Liver (tissue), 8 donors: ENCODE measurements at regions not wholly inside any gene's neighbourhood (a gene's known extent, or its start where the extent isn't known, plus 50 kb on each side); places are given as distances from the start of the nearest gene placed in this dataset.

Source experiments
- DNase-seq: peaks from one replicate; pipeline ENCODE4 v3.0.0-alpha.2; 2017; ENCODE audit warnings: low spot score
- H3K27ac ChIP-seq, 2 donors: one replicate each; pipeline ENCODE4 v1.7.0; 2013; ENCODE audit warnings: inconsistent platforms in 2 of 2, low read length in 2 of 2, control low read depth in 1 of 2, low read depth in 1 of 2, mild to moderate bottlenecking in 1 of 2
- H3K27me3 ChIP-seq, 4 donors: one replicate each; pipeline versions ENCODE4 v1.6.1 to v1.7.0; 2013; ENCODE audit warnings: low read length in 3 of 4, inconsistent platforms in 1 of 4, mild to moderate bottlenecking in 1 of 4, moderate library complexity in 1 of 4; ENCODE audit not compliant: control insufficient read depth in 4 of 4, insufficient read depth in 4 of 4
- H3K36me3 ChIP-seq, 4 donors: one replicate each; pipeline versions ENCODE4 v1.6.1 to v1.7.0; 2013; ENCODE audit warnings: low read length in 3 of 4, mild to moderate bottlenecking in 3 of 4, low read depth in 1 of 4, moderate library complexity in 1 of 4; ENCODE audit not compliant: control insufficient read depth in 4 of 4, insufficient read depth in 3 of 4
- H3K4me1 ChIP-seq, 4 donors: one replicate each; pipeline versions ENCODE4 v1.6.1 to v1.7.0; 2013; ENCODE audit warnings: low read length in 3 of 4, mild to moderate bottlenecking in 3 of 4, moderate library complexity in 1 of 4; ENCODE audit not compliant: control insufficient read depth in 4 of 4, insufficient read depth in 4 of 4
- H3K4me3 ChIP-seq, 3 donors: one replicate each; pipeline versions ENCODE4 v1.6.1 to v1.7.0; 2013; ENCODE audit warnings: low read length in 3 of 3, control low read depth in 1 of 3, low read depth in 1 of 3, mild to moderate bottlenecking in 1 of 3
- H3K9ac ChIP-seq, 2 donors: one replicate each; pipeline ENCODE4 v1.7.0; 2013; ENCODE audit warnings: low read length in 2 of 2, mild to moderate bottlenecking in 2 of 2, moderate library complexity in 2 of 2, control low read depth in 1 of 2, low read depth in 1 of 2
- H3K9me3 ChIP-seq, 4 donors: one replicate each; pipeline versions ENCODE4 v1.6.1 to v1.7.0; 2013; ENCODE audit warnings: low read length in 3 of 4; ENCODE audit not compliant: control insufficient read depth in 4 of 4
- CTCF ChIP-seq: fragments of 150-350 bp; IDR thresholded peaks from 2 replicates; pipeline ENCODE4 v1.5.1; 2017; ENCODE audit warnings: improper control_type of control experiment, low read depth, low read length; ENCODE audit not compliant: missing input control
- EGR1 ChIP-seq, 2 donors: IDR thresholded peaks; 2 replicates each; pipeline ENCODE4 v1.6.1; 2016 to 2018; ENCODE audit warnings: antibody characterized with exemption in 2 of 2, low read depth in 2 of 2
- FOXA1 ChIP-seq: IDR thresholded peaks from 2 replicates; pipeline ENCODE4 v1.6.1; 2016; ENCODE audit warnings: antibody characterized with exemption
- FOXA2 ChIP-seq: IDR thresholded peaks from 2 replicates; pipeline ENCODE4 v1.6.1; 2016; ENCODE audit warnings: antibody characterized with exemption
- GABPA ChIP-seq, 2 donors: IDR thresholded peaks in 1 of 2; conservative IDR thresholded peaks in 1 of 2; 2 replicates each; pipeline ENCODE4 v1.6.1; 2016; ENCODE audit warnings: antibody characterized with exemption in 2 of 2, mild to moderate bottlenecking in 1 of 2, moderate library complexity in 1 of 2
- HNF4A ChIP-seq, 2 donors: conservative IDR thresholded peaks; 2 replicates each; pipeline ENCODE4 v1.6.1; 2016; ENCODE audit warnings: antibody characterized with exemption in 2 of 2, mild to moderate bottlenecking in 2 of 2
- JUND ChIP-seq, 2 donors: IDR thresholded peaks; 2 replicates each; pipeline ENCODE4 v1.6.1; 2016; ENCODE audit warnings: antibody characterized with exemption in 2 of 2
- MAX ChIP-seq: IDR thresholded peaks from 2 replicates; pipeline ENCODE4 v1.6.1; 2016; ENCODE audit warnings: antibody characterized with exemption
- NR2F2 ChIP-seq: IDR thresholded peaks from 2 replicates; pipeline ENCODE4 v1.6.1; 2016; ENCODE audit warnings: antibody characterized with exemption
- RAD21 ChIP-seq, 2 donors: IDR thresholded peaks; 2 replicates each; pipeline ENCODE4 v1.6.1; 2016; ENCODE audit warnings: antibody characterized with exemption in 2 of 2, mild to moderate bottlenecking in 2 of 2
- RXRA ChIP-seq, 2 donors: IDR thresholded peaks; 2 replicates each; pipeline ENCODE4 v1.6.1; 2017 to 2018; ENCODE audit warnings: antibody characterized with exemption in 2 of 2, mild to moderate bottlenecking in 1 of 2
- SP1 ChIP-seq: IDR thresholded peaks from 2 replicates; pipeline ENCODE4 v1.6.1; 2018; ENCODE audit warnings: antibody characterized with exemption, mild to moderate bottlenecking
- TAF1 ChIP-seq: conservative IDR thresholded peaks from 2 replicates; pipeline ENCODE4 v1.6.1; 2016; ENCODE audit warnings: antibody characterized with exemption, mild to moderate bottlenecking
- YY1 ChIP-seq: IDR thresholded peaks from 2 replicates; pipeline ENCODE4 v1.6.1; 2016; ENCODE audit warnings: antibody characterized with exemption, mild to moderate bottlenecking
- ZBTB33 ChIP-seq: IDR thresholded peaks from 2 replicates; pipeline ENCODE4 v1.6.1; 2016; ENCODE audit warnings: antibody characterized with exemption
- WGBS: extraction: QIAGEN DNeasy Blood & Tissue Kit; methylation state at CpG from one replicate; pipeline ENCODE4 v1.1.7; 2013; 5-methylcytosine and 5-hydroxymethylcytosine counted together
- TF ChIP-seq, protein P1 (sequence below): IDR thresholded peaks from 2 replicates; pipeline ENCODE4 v1.6.1; 2016; ENCODE audit warnings: antibody characterized with exemption, mild to moderate bottlenecking
- TF ChIP-seq, protein P2 (sequence below): IDR thresholded peaks from 2 replicates; pipeline ENCODE4 v1.6.1; 2016; ENCODE audit warnings: antibody characterized with exemption
- donor health status: healthy.
- donor health status: healthy.
- donor health status: healthy.
- donor health status: healthy.
- donor health status: healthy.

DNA sequence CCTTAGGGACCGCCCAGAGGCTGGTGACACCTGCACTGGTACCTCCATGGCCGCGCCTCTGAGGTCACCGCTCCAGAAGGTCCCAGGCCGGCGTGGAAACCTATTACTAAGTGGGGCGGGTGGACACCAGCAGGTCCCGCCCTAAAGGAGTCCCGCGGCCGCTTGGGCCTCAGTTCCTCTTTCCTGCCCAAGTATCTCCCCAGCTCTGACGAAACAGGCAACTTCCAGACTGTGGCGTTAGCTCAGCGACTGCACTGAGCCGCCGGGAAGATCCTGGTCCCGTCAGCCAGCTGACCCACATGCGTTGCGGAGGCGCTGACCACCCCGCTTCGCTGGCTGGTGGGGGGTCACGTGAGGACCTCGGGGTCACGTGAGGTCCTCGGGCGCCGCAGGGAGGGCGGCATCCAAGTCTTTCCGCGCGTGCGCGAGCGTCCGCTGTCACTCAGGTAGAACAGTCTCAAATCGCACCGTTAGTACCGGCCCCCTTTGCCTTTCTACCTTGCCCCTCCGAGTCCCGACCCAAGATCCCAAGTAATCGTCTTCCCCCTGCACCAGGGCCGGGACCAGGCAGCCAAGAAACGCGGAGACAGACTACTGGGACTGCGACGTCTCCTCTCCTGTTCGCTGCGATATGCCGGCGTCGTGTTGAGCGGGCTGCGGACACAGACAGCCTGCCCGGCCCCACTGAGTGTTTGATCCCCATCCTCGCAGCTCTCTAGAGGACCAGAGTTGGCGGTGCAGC, 53.7 kb upstream of the KDM4C start:
- peak overlapping the region; percentile 38 to 87 (median 59) for H3K4me3 ChIP-seq
- under 1% methylated on average over 57 of the region's 57 CpGs for WGBS
- H3K9me3 ChIP-seq = peaks cover 0 to 4% (median 3%) of the 10 kb centered on the region in 4 donors
- TF ChIP-seq SP1 = peak; percentile 42
- peak; percentile 54 to 85 for TF ChIP-seq RXRA (IDR thresholded peaks at IDR 0.05)
- no peak for TF ChIP-seq FOXA2
- peak in 1 of 2 donors; percentile 61 for TF ChIP-seq JUND (IDR thresholded peaks at IDR 0.05)
- peak in 1 of 2 donors; percentile 64 for TF ChIP-seq EGR1 (IDR thresholded peaks at IDR 0.05; ENCODE audit: low read depth in 2 of 2)
- no peak for TF ChIP-seq RAD21 (IDR thresholded peaks at IDR 0.05)
- peak; percentile 39 for TF ChIP-seq ZBTB33
- TF ChIP-seq NR2F2 = no peak
- TF ChIP-seq GABPA (IDR thresholded peaks at IDR 0.05 in 1 of 2, conservative IDR thresholded peaks at IDR 0.05 in 1 of 2) = peak in 1 of 2 donors; percentile 22
- TF ChIP-seq YY1 = peak; percentile 93
- peak in 1 of 2 donors; percentile 6 for TF ChIP-seq HNF4A (conservative IDR thresholded peaks at IDR 0.05)
- TF ChIP-seq, protein P1, sequence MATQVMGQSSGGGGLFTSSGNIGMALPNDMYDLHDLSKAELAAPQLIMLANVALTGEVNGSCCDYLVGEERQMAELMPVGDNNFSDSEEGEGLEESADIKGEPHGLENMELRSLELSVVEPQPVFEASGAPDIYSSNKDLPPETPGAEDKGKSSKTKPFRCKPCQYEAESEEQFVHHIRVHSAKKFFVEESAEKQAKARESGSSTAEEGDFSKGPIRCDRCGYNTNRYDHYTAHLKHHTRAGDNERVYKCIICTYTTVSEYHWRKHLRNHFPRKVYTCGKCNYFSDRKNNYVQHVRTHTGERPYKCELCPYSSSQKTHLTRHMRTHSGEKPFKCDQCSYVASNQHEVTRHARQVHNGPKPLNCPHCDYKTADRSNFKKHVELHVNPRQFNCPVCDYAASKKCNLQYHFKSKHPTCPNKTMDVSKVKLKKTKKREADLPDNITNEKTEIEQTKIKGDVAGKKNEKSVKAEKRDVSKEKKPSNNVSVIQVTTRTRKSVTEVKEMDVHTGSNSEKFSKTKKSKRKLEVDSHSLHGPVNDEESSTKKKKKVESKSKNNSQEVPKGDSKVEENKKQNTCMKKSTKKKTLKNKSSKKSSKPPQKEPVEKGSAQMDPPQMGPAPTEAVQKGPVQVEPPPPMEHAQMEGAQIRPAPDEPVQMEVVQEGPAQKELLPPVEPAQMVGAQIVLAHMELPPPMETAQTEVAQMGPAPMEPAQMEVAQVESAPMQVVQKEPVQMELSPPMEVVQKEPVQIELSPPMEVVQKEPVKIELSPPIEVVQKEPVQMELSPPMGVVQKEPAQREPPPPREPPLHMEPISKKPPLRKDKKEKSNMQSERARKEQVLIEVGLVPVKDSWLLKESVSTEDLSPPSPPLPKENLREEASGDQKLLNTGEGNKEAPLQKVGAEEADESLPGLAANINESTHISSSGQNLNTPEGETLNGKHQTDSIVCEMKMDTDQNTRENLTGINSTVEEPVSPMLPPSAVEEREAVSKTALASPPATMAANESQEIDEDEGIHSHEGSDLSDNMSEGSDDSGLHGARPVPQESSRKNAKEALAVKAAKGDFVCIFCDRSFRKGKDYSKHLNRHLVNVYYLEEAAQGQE = peak; percentile 68
- DNase-seq = peak; percentile 90
- H3K9ac ChIP-seq = peak overlapping the region; percentile 63 to 85
- H3K36me3 ChIP-seq = peaks cover 0 to 3% (median 0%) of the 10 kb centered on the region in 4 donors
- H3K4me1 ChIP-seq = peaks cover 0 to 8% (median 3%) of the 10 kb centered on the region in 4 donors
- H3K27me3 ChIP-seq = no peaks in the 10 kb centered on the region
- H3K27ac ChIP-seq = peak overlapping the region; percentile 73 to 93

DNA sequence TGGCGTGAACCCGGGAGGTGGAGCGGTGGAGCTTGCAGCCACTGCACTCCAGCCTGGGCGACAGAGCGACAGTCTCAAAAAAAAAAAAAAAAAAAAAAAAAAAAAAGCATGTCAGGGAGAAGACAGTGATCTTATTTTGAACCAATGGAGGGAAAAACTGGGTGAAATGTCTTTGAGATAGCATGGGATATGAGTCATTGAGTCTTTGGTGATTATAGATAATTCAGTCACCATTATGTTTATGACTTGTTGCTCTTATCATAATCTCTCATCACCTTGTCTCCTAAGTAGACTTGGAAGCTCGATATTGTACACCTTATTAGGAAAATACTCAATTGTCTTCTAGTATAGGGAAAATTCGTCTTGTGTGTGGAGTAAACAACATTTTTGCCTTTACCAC, 55.1 kb upstream of the KDM4C start:
- peaks cover 0 to 8% (median 3%) of the 10 kb centered on the region in 4 donors for H3K4me1 ChIP-seq
- DNase-seq = no peak
- H3K36me3 ChIP-seq = no peaks in the 10 kb centered on the region
- no peak overlapping the region for H3K27ac ChIP-seq
- no peak overlapping the region for H3K9ac ChIP-seq
- no peak overlapping the region for H3K4me3 ChIP-seq
- H3K27me3 ChIP-seq = no peaks in the 10 kb centered on the region
- no peaks in the 10 kb centered on the region for H3K9me3 ChIP-seq
- 96% methylated on average over 7 of the region's 7 CpGs for WGBS
- TF ChIP-seq FOXA1 = no peak
- TF ChIP-seq MAX = no peak
- no peak for TF ChIP-seq ZBTB33
- TF ChIP-seq CTCF = no peak
- TF ChIP-seq TAF1 = no peak
- no peak for TF ChIP-seq SP1
- TF ChIP-seq EGR1 (IDR thresholded peaks at IDR 0.05; ENCODE audit: low read depth in 2 of 2) = no peak
- no peak for TF ChIP-seq GABPA (IDR thresholded peaks at IDR 0.05 in 1 of 2, conservative IDR thresholded peaks at IDR 0.05 in 1 of 2)
- TF ChIP-seq HNF4A (conservative IDR thresholded peaks at IDR 0.05) = no peak
- TF ChIP-seq JUND (IDR thresholded peaks at IDR 0.05) = no peak
- TF ChIP-seq, protein P1 = no peak
- no peak for TF ChIP-seq YY1
- TF ChIP-seq, protein P2, sequence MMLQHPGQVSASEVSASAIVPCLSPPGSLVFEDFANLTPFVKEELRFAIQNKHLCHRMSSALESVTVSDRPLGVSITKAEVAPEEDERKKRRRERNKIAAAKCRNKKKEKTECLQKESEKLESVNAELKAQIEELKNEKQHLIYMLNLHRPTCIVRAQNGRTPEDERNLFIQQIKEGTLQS = no peak
